Ammon's horn (tissue), 1 donor: ENCODE measurements at regions not wholly inside any gene's neighbourhood (a gene's known extent, or its start where the extent isn't known, plus 50 kb on each side); places are given as distances from the start of the nearest gene placed in this dataset.
A peak's percentile ranks its signal among the peaks of the same experiment; 100 is the strongest.
"Not testable (repeated sequence)": the region's sequence is repeated elsewhere in the genome, so short reads cannot be mapped to it uniquely, and the experiment has no call there.

ENCODE experiments used
- DNase-seq: peaks from one replicate; pipeline ENCODE4 v3.0.0-alpha.2; 2016; ENCODE audit warnings: low spot score

GRCh38 chr3:104257486-104257885 lies 1109.2 kb upstream of the ALCAM start:
- DNase-seq = no peak

- DNase-seq = no peak
These were observed 1103.2 kb upstream of the ALCAM start for GRCh38 chr3:104263477-104263876.

GRCh38 chr3:104266219-104266618 lies 1100.5 kb upstream of the ALCAM start:
- not testable (repeated sequence) for DNase-seq

- no peak for DNase-seq
These were observed 1096.9 kb upstream of the ALCAM start for GRCh38 chr3:104269771-104270170.

GRCh38 chr3:104273046-104273649 lies 1093.6 kb upstream of the ALCAM start:
- peak; percentile 49 for DNase-seq

- DNase-seq = no peak
These were observed 1091.5 kb upstream of the ALCAM start for GRCh38 chr3:104275199-104275598.

GRCh38 chr3:104279617-104280016 lies 1087.1 kb upstream of the ALCAM start:
- no peak for DNase-seq

- no peak for DNase-seq
These were observed 1085.0 kb upstream of the ALCAM start for GRCh38 chr3:104281713-104282112.

- DNase-seq = no peak
These were observed 1080.1 kb upstream of the ALCAM start for GRCh38 chr3:104286645-104287044.

GRCh38 chr3:104291437-104291851 lies 1075.3 kb upstream of the ALCAM start:
- DNase-seq = no peak

- peak; percentile 26 for DNase-seq
These were observed 1074.8 kb upstream of the ALCAM start for GRCh38 chr3:104291878-104292277.

- DNase-seq = no peak
These were observed 1069.1 kb upstream of the ALCAM start for GRCh38 chr3:104297617-104298016.

- no peak for DNase-seq
These were observed 1068.0 kb upstream of the ALCAM start for GRCh38 chr3:104298662-104299061.

- DNase-seq = peak; percentile 64
These were observed 1050.6 kb upstream of the ALCAM start for GRCh38 chr3:104316118-104316517.

- no peak for DNase-seq
These were observed 1043.5 kb upstream of the ALCAM start for GRCh38 chr3:104323226-104323625.

GRCh38 chr3:104347291-104347690 lies 1019.4 kb upstream of the ALCAM start:
- DNase-seq = no peak

GRCh38 chr3:104349836-104350235 lies 1016.9 kb upstream of the ALCAM start:
- DNase-seq = no peak

GRCh38 chr3:104353951-104354350 lies 1012.8 kb upstream of the ALCAM start:
- no peak for DNase-seq

- no peak for DNase-seq
These were observed 1007.2 kb upstream of the ALCAM start for GRCh38 chr3:104359546-104359945.

GRCh38 chr3:104360038-104360437 lies 1006.7 kb upstream of the ALCAM start:
- DNase-seq = no peak

GRCh38 chr3:104361748-104362147 lies 1005.0 kb upstream of the ALCAM start:
- not testable (repeated sequence) for DNase-seq

- DNase-seq = no peak
These were observed 1004.4 kb upstream of the ALCAM start for GRCh38 chr3:104362319-104362718.

- peak; percentile 7 for DNase-seq
These were observed 999.7 kb upstream of the ALCAM start for GRCh38 chr3:104367000-104367399.

- DNase-seq = no peak
These were observed 997.9 kb upstream of the ALCAM start for GRCh38 chr3:104368760-104369159.
